Fibroblast of skin of abdomen (primary cell): ENCODE measurements at regions not wholly inside any gene's neighbourhood (a gene's known extent, or its start where the extent isn't known, plus 50 kb on each side); places are given as distances from the start of the nearest gene placed in this dataset.
"Not testable (repeated sequence)": the region's sequence is repeated elsewhere in the genome, so short reads cannot be mapped to it uniquely, and the experiment has no call there.

Source experiments
- DNase-seq: peaks from one replicate; pipeline ENCODE4 v3.0.0-alpha.2; 2013

DNA sequence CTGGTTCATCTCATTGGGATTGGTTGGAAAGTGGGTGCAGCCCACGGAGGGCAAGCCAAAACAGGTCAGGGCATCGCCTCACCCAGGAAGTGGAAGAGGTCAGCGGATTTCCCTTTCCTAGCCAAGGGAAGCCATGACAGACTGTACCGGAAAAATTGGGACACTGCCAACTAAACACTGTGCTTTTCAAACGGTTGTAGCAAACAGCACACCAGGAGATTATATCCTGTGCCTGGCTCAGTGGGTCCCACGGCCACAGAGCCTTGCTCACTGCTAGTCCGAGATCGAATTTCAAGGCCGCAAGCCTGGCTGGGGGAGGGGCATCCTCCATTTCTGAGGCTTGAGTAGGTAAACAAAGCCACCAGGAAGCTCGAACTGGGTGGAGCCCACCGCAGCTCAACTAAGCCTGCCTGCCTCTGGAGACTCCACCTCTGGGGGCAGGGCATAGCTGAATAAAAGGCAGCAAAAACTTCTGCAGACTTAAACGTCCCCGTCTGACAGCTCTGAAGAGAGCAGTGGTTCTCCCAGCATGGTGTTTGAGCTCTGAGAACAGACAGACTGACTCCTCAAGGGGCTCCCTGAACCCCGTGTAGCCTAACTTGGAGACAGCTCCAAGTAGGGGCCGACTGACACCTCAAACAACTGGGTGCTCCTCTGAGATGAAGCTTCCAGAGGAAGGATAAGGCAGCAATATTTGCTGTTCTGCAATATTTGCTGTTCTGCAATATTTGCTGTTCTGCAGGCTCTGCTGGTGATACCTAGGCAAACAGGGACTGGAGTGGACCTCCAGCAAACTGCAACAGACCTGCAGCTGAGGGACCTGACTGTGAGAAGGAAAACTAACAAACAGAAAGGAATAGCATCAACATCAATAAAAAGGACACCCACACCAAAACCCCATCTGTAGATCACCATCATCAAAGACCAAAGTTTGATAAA, 191.0 kb upstream of the IRAK1BP1 start:
- not testable (repeated sequence) for DNase-seq

DNA sequence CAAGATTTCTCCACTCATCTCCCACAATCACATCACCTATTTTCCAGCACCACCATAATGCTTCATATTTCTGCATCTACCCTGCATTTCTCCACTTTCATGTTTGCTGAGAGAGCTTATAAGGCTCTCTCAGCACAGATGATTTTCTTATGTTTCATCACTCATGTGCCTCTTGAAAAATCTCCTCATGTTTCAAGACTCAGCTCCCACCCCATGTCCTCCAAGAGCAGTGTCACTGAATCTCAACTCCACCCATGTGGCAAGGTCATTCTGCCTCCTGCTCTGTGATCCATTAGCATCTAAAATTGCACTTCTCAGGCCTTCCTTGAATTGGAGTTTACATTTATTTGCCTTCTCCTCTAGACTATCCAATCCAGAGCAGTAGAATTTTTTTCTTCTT, 178.7 kb upstream of the IRAK1BP1 start:
- DNase-seq = no peak

DNA sequence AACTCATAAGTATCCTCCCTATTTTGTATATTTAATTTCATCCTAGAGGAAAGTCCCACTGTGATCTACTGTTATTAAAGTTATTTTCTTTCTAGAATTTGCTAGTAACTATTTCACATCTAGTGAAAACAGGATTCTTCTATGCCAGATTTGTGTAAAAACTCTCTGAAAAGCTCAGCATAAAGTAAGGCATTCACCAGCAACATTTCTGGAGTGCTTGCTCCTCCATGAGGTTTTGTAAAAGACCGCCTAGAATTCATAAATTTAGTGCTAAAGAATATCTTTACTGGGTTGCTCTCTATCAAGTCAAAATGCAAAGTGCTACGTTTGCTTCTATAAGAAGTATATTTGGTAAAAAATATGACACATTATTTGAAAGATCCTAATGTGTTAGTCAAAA, 173.5 kb upstream of the IRAK1BP1 start:
- peak; percentile 5 for DNase-seq

DNA sequence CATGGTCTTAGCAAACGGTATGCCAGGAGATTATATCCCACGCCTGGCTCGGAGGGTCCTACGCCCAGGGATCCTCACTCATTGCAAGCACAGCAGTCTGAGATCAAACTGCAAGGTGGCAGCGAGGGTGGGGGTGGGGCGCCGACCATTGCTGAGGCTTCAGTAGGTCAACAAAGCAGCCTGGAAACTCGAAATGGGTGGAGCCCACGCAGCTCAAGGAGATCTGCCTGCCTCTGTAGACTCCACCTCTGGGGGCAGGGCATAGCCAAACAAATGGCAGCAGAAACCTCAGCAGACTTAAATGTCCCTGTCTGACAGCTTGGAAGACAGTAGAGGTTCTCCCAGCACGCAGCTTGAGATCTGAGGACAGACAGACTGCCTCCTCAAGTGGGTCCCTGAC, 172.7 kb upstream of the IRAK1BP1 start:
- not testable (repeated sequence) for DNase-seq

DNA sequence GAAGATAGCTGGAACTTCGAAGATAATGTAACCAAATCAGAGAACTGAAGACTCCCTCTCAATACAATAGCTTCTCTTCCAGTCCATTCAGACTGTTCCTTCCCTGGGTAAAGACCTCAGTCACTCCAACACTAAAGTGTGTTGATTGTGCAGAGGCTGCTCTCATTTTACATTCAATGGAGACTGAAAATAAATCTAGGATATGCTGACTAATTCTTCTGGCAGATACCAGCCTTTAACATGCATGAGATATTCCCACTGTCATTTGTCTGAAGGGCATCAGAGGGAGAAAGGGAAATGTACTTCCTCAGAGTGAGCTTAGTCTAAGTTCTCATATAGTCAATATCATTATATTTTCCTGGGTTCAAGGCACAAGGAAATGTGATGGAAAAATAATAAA, 166.4 kb upstream of the IRAK1BP1 start:
- no peak for DNase-seq

DNA sequence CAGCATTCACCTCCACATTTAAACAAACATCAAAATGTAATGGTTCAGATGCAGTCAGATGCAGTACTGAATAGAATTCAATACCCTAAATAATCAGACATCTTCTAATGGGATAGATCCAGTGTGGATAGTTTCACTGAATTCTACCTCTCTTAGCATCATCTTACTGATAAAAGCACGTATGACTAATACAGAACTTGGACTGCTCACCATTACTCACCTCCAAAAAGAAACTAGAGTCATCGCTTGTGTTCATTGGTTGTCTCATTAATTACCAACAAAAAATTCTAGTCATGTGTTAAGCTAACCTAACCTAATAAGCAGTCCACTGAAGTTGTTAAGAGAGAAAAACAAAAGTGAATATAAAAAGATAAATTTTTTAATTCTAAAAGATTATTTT, 165.9 kb upstream of the IRAK1BP1 start:
- peak; percentile 60 for DNase-seq

DNA sequence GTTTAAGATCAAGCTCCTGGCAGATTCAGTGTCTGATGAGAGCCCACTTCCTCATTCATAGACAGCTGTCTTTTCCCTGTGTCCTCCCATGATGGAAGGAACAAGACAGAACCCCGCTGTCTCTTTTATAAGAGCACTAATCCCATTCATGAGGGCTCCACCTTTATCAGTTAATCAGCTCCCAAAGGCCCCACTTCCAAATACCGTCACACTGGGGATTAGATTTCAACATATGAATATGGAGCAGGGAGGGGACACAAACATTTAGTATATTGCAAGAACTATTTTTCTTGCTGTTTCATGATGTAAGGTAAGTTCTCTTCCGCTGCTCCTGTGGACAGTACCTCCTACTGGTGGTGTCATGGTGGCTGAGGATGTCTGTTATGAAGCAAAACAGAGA, 158.3 kb upstream of the IRAK1BP1 start:
- DNase-seq = no peak

DNA sequence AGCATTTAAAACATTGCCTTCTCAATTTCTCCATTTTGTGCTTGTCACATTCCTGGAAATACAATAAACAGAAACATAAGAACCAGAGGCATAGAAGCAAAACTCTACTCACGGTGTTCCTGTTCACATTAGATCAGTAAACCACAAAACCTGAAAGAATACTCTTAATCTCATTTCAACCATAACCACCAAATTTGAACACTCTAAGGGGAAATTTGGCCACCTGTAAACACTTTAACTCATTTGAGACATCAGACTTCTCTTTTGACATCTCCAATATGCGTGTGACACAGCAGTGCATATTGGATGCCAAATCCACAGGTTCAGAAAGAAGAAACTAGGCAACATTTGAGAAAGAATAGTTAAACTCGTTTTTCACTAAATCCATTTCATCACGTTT, 153.8 kb upstream of the IRAK1BP1 start:
- no peak for DNase-seq

DNA sequence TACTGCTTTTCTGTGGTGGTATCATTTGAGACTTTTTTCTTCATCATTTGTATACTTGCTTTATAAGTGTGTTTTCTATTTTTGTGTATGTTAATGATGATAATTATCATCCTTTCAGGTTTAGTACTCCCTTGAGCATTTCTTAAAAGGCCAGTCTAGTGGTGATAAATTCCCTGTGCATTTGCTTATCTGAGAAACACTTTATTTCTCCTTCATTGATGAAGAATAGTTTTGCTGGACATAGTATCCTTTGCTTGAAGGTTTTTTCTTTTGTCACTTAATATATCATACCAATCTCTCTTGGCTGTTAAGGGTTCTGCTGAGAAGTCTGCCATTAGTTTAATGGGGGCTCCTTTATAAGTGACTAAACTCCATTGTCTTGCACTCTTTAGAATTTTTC, 123.2 kb upstream of the IRAK1BP1 start:
- DNase-seq = no peak

DNA sequence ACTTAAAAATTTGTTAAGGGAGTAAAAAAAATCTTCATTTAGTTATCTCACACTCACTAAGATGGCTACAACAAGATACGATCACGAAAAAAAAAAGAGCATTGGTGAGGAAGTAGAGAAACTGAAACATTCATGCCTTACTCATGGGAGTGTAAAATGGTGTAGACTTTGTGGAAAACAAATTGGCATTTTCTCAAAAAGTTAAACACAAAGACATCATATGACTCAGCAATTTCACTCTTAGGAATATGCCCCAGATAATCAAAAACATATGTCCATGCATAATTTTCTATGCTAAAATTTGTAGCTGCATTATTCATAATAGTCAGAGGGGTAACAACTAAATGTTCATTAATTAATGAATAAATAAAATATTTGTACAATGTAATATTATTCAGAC, 120.9 kb upstream of the IRAK1BP1 start:
- DNase-seq = peak; percentile 72

DNA sequence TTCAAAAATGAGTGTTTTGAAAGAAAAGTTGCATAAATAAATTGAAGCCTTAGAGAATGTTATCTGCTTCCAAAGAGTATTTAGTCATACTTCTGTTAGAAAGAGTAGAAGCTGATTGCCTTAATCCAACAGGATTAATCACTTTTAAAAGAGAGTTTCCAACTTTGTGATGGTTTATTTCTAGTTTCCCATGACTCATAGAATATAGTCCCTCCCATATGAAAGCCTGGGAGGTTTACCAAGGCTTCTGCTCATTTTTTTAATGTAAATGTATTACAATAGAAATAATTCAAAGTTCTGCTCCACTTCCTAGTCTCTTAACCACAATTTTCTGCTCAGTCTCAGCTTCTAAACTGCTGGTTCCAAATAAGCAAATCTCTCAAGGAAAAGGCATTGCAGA, 118.0 kb upstream of the IRAK1BP1 start:
- peak; percentile 44 for DNase-seq

DNA sequence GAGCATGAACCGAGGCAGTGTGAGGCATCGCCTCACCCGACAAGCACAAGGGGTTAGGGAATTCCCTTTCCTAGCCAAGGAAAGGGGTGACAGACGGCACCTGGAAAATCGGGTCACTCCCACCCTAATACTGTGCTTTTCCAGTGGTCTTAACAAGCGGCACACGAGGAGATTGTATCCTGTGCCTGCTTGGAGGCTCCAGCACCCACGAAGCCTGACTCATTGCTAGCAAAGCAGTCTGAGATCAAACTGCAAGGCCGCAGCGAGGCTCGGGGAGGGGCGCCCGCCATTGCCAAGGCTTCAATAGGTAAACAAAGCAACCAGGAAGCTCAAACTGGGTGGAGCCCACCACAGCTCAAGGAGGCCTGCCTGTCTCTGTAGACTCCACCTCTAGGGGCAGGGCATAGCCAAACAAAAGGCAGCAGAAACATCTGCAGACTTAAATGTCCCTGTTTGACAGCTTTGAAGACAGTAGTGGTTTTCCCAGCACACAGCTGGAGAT, 109.0 kb upstream of the IRAK1BP1 start:
- DNase-seq = not testable (repeated sequence)

DNA sequence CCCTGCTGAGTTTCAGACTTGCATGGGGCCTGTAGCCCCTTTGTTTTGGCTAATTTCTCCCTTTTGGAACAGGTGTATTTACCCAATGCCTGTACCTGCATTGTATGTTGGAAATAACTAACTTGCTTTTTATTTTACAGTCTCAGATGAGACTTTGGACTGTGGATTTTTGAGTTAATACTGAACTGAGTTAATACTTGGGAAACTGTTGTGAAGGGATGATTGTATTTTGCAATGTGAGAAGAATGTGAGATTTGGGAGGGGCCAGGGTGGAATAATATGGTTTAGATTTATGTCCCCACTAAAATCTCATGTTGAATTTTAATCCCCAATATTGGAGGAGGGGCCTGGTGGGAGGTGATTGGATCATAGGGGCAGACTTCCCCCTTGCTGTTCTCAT, 99.1 kb upstream of the IRAK1BP1 start:
- DNase-seq = no peak

DNA sequence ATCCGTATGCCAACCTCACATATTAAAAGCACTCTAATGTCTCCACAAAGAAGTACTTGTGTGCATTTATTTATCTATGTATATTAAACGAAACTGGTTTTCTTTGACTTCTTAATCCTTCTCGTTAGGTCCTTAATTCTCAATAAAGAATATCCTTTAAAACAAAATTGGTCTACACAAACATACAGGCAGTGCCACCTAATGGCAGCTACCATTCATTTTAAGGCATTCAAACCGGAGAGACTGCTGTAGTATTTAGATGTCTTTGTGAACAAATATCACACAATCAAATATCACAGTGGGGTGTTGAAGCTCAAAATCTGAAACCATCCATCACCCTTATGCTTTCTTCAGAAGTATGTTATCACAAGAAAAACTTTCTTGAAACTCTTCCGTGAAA, 96.6 kb upstream of the IRAK1BP1 start:
- DNase-seq = no peak

DNA sequence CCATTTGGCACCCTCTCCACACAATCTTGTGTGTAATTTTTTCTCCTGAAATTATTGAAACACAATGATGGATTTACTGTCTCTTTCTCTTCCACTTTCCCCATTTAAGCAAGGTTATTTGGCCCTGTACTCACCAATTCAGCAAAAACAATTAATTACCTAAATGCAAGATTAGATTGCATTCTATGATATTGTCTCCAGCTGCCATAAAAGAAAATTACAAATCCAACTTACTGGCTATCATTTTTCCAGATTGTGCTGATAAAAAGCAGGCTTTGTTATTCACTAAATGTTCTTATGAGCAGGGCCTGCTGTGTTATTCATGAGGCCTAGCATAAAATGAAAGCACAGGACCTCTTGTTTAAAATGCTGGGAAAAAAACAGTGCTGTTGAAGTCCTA, 95.8 kb upstream of the IRAK1BP1 start:
- DNase-seq = no peak

DNA sequence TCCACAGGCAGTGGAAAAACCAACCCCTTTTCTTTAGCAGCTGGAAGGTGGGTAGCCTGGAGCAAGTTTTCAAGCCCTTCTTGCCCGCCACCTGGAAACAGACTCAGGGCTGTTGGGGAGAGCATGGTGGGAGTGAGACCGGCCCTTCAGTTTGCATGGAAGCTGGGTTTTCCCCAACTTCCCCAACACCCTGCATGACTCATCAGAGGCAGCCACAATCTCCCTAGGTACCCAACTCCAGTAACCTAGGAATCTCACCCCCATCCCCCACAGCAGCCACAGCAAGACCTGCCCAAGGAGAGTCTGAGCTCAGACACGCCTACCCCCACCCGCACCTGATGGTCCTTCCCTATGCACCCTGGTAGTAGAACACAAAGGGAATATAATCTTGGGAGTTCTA, 86.3 kb upstream of the IRAK1BP1 start:
- no peak for DNase-seq

DNA sequence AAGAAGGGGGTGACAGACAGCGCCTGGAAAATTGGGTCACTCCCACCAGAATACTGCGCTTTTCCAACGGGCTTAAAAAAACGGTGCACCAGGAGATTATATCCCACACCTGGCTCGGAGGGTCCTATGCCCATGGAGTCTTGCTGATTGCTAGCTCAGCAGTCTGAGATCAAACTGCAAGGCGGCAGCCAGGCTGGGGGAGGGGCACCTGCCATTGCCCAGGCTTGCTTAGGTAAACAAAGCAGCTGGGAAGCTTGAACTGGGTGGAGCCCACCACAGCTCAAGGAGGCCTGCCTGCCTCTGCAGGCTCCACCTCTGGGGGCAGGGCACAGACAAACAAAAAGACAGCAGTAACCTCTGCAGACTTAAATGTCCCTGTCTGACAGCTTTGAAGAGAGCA, 84.0 kb upstream of the IRAK1BP1 start:
- not testable (repeated sequence) for DNase-seq

DNA sequence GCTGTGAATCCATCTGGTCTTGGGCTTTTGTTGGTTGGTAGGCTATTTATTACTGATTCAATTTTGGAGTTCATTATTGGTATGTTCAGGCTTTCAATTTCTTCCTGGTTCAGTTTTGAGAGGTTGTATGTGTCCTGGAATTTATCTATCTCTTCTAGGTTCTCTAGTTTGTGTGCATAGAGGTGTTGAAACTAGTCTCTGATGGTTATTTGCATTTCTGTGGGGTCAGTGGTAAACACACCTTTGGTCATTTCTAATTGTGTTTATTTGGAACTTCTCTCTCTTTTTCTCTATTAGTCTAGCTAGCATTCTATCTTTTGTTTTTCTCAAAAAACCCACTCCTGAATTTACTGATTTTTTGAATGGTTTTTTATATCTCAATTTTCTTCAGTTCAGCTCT, 70.1 kb upstream of the IRAK1BP1 start:
- no peak for DNase-seq

DNA sequence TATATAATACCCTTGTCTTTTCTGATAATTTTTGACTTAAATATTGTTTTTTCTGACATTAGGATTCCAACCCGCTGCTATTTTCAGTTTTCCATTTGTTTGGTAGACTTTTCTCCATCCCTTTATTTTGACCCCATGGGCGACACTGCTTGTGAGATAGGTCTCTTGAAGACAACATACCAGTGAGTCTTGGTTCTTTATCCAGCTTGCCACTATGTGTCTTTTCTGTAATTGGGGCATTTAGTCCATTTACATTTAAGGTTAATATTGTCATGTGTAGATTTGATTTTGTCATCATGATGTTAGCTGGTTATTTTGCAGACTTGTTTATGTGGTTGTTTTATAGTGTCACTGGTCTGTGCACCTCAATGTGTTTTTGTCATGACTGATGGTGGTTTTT, 67.7 kb upstream of the IRAK1BP1 start:
- DNase-seq = no peak

DNA sequence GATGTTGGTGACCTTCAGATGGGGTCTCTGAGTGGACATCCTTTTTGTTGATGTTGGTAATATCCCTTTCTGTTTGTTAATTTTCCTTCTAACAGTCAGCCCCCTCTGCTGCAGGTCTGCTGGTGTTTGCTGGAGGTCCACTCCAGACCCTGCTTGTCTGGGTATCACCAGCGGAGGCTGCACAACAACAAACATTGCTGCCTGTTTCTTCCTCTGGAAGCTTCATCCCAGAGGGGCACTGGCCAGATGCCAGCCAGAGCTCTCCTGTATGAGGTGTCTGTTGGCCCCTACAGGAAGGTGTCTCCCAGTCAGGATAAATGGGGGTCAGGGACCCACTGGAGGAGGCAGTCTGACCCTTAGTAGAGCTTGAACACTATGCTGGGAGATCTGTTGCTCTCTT, 60.6 kb upstream of the IRAK1BP1 start:
- DNase-seq = not testable (repeated sequence)

DNA sequence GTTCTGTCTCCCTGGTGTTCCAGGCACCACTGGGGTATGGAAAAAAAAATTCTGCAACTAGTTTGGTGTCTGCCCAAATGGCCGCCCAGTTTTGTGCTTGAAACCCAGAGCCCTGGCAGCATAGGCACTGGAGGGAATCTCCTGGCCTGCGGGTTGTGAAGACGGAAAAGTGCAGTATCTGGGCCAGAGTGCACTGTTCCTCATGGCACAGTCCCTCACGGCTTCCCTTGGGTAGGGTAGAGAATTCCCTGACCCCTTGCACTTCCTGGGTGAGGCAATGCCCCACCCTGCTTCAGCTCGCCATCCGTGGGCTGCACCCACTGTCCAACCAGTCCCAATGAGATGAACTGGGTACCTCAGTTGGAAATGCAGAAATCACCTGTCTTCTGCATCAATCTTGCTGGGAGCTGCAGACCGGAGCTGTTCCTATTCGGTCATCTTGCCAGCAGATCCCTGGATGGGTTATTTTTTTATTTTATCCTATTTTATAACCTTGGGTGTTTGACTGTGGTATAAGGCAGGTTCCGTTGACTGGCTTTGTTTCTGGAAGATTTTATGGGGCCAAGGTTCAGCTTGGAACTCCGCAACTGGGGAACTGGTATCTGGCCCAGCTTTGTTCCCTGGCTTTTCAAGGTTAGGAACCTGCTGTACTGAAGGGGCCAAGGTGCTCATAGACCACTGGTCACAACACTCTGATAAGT, 59.5 kb upstream of the IRAK1BP1 start:
- not testable (repeated sequence) for DNase-seq

DNA sequence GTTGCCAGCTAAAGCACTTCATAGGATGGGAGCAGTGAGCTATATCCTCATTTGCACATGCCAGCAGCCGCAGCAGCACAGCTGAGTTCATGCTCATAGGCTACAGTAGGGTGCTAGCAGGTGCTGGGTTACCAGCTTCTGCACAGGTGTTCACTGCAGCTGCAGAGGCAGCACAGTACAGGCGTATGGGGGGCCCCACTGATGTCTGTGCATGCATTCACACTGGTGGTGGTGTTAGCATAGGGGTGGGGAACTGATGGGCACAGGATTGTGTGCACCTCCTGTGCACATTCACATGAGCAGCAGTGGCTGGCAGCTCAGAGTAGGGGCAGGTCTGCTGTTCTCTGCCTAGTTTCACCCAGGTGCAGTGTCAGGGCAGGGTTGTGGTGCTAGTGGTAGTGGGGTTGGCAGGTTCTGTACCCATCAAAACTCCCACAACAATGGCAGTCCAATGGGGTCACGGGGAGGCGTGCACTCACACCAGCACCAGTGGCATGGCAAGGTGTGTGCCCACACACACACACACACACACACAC, 58.9 kb upstream of the IRAK1BP1 start:
- DNase-seq = no peak

DNA sequence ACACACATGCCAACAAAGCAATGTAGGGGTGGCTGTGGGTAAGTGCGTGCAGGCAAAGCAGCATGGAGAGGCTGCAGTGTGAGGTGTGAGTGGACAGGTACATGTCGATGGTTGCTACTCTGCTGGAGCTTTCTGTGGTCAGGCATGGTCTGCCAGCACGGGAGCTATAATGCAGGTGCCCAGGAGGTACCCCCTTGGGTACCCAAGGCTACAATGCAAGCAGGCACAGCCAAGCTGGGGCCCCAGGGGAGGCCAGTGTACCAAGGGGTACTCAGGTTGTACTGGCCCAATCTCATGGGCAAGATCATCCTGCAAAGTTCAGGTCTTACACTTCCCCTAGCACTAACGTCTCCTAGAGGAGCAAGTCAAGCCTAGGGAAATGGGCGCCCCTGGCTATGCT, 58.4 kb upstream of the IRAK1BP1 start:
- no peak for DNase-seq

DNA sequence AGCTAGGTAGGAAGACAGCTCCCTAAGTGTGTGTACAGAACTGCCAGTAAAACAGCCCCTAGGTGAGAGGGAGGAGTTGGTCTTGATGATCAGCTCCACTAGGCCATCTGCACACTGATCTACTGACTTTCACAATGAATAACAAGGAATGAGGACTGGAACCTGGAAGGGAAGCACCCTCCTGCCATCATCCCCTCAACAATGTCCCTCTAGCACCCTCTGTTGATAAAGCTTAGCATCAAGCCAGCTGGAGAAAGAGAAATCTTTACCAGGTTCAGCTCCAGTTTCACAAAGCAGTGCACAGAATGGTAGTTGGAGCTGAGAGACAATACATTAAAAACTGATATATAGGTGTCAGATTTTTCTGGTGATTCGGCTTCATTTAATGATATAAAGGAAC, 57.2 kb upstream of the IRAK1BP1 start:
- DNase-seq = peak; percentile 43
